ENCODE measurements at regions not wholly inside any gene's neighbourhood (a gene's known extent, or its start where the extent isn't known, plus 50 kb on each side); places are given as distances from the start of the nearest gene placed in this dataset.

- TF ChIP-seq CTCF (IDR thresholded peaks at IDR 0.05): no peak
Measured at GRCh38 chr14:80393766-80394165, 182.5 kb upstream of the DIO2 start.

GRCh38 chr14:80390906-80391305 lies 179.6 kb upstream of the DIO2 start:
- no peak for TF ChIP-seq CTCF (IDR thresholded peaks at IDR 0.05)

- TF ChIP-seq CTCF (IDR thresholded peaks at IDR 0.05): no peak
Measured at GRCh38 chr14:80388980-80389711, 177.8 kb upstream of the DIO2 start.

GRCh38 chr14:80387563-80387981 lies 176.3 kb upstream of the DIO2 start:
- no peak for TF ChIP-seq CTCF (IDR thresholded peaks at IDR 0.05)

GRCh38 chr14:80385336-80385735 lies 174.0 kb upstream of the DIO2 start:
- TF ChIP-seq CTCF (IDR thresholded peaks at IDR 0.05): no peak

- no peak for TF ChIP-seq CTCF (IDR thresholded peaks at IDR 0.05)
Measured at GRCh38 chr14:80383223-80383622, 171.9 kb upstream of the DIO2 start.

- TF ChIP-seq CTCF (IDR thresholded peaks at IDR 0.05): no peak
Measured at GRCh38 chr14:80381807-80382363, 170.6 kb upstream of the DIO2 start.

All from LNCAP (cell line).